GM18519 (cell line): ENCODE measurements at regions not wholly inside any gene's neighbourhood (a gene's known extent, or its start where the extent isn't known, plus 50 kb on each side); places are given as distances from the start of the nearest gene placed in this dataset.

Source experiments
- ATAC-seq: cut with Tn5 transposase; IDR thresholded peaks from one replicate; pipeline ENCODE4 v1.9.1; 2021; ENCODE audit warnings: mild to moderate bottlenecking, moderate library complexity; ENCODE audit not compliant: unreplicated experiment, low FRiP score

- ATAC-seq: no peak
Observed at GRCh38 chr20:11190741-11191140, 516.9 kb upstream of the JAG1 start.

DNA sequence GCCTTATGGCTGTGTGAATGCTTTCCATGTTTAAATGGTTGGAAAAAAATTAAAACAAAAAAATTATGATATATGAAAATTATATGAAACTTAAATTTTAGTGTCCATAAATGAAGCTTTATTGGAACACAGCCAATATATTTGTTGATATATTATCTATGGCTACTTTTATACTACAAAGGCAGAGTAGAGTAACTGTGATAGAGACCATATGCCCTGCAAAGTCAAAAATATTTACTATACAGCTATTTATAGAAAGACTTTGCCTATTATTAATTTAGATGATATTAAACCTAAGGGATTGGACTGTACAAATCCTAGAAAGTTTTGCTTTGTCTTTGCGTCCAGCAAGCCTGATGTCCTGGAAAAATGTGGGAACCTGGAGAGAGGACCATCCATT, 518.3 kb upstream of the JAG1 start:
- no peak for ATAC-seq

DNA sequence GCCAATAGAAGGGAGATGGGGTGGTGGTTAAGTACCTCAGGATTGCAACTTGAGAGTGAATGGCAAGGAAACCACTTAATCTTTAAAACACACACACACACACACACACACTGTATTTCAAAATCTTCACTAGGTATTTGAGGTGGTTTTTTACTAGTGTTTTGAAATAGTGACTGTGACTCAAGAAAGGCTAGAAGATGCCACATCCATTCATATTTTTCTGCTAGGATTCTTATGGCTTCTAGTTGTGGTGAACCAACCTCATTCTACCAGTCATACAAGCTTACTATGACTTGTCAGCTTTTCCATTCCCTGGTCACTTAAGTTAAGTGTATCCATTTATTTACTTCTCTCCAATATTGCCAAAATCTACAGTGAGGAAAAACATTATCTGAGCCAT, 519.4 kb upstream of the JAG1 start:
- ATAC-seq: no peak

DNA sequence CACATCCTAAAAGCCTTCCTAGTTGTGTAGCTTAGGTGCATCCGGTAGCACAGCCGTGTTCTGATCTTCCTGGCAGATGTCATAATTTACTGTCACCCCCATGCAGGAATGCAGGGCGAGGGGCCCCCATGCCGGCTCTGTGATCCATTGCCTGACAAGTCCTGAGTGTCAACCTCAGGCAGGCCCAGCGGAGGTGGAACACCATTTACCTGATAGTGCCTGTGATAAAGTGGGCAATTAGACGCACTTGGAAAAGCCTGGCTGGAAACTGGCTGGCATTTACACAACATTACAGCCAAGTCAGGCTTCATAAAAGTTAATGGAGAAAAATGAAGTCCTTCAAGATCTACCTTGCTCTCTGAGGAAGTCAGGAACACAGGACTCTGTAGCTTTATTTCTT, 521.4 kb upstream of the JAG1 start:
- ATAC-seq: no peak

DNA sequence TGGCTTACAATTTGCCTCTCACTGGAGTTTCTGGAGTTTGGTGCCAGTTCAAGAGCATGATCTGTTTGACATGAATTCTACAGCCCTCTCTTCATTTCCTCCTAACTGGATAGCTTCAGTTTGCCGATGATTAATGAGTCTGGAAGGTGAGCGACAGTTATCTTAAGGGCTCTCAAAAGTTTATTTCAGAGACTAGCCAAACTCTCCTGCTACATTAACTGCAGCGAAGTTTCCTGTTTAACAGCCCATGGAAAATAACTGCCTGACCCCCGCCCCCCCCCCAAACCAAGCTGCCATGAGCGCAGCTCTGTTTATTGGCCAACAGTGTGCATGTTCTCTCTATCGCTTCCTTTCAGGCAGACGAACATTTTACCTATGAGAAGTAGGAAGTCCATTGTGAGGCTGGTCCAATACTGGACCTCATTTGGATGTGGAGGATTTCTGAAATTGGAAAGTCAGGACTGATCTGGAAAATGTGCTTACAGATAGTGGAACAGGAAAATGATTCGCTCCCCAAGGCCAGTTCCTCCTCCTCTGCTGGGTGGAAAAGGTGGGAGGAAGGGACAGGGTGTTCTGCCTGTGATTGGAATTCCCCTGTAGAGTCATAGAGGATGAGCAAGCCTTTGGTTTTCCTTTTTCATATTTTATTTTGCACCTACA, 522.2 kb upstream of the JAG1 start:
- no peak for ATAC-seq

DNA sequence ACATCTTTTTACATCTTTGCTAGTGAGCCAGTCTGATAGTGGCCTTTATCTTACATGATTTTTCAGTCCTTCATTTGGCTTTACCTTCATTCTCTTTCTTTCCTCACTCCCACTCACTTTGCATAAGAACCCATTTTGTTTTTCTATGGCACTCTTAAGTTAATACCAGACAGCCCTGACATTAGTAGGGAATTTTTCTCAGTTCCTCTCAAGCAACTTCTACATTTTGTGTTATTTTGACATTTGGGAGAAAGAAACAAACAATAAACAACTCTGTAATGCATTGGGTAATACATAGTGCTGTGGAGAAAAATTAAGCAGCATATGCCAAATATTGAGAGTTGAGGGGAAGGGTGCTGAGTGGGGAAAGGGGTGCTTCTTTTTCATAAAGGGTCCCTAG, 524.1 kb upstream of the JAG1 start:
- no peak for ATAC-seq

GRCh38 chr20:11200423-11200822, 526.6 kb upstream of the JAG1 start:
- no peak for ATAC-seq

DNA sequence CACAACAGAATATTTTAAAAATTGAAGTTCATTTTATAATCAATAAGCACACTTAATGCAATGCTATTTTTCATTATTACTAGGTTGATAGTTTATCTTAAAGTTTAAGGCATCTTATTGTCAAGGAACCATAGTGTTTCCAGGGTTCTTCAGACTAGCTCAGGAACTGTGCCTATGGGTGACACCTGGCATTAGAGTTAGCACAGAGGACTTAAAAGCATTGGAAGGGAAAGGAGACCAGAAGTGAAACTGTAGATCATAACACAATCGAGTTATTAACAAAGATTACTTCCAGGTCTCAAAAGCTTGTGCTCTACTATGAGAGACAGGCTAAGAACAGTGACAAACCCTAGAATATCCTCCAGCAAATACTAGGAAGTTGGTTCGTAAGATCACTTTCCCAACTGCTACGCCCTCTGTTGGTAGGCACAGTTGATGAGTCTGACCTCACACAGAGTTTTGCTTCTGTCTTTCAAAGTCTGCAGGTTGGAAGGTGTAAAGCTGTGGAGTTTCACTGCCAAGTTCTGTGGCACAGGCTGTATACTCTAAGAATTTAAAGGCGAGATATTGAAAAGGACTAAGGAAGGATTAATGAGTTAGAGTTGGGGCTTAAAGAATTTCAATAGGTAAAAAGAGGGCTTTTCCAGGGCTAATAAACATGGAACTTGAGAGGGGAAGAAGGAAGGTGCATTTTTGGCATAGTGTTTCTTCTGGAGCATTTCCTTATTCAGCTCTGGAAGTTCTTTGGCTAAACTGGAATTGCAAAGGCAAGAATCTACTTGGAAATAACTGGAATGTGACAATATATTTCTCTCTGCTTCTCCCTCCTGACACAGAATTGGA, 531.3 kb upstream of the JAG1 start:
- ATAC-seq: peak; percentile 75

GRCh38 chr20:11205769-11206362, 532.1 kb upstream of the JAG1 start:
- ATAC-seq: no peak

DNA sequence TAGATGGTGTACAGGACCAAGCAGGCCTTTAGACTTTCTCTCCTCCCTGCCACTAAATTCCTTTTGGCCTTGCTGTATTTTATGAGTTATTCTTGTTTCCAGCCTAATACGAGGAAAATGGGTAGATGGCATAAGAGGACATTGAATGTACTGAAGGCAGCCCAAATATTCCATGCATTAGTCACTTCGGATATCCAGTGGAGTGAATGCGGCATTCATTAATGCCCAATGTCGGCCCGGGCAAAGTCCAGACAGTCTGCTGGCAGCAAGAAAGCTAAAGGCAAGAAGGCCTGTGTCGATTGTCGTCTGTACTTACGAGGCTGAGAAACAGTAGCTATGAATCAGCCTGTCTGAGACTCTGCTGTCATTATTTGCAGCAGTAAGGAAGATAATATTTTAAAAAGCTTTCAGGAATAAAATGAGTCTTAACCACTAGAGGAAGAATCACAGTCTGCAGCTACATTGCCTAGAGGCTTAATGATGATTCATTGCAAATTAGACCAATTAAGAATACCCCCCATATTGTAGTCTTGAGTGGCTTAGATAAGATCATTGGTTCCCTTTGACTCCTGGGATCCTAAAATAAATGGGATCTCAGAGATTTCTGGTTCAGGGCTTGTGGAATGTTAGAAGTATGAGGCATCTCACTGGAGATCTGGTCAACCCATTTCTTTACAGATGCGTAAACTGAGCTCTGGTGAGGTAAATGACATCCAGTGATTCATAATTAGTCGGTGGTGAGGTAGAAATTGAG, 534.1 kb upstream of the JAG1 start:
- no peak for ATAC-seq

- ATAC-seq: no peak
Observed at GRCh38 chr20:11210611-11211010, 536.8 kb upstream of the JAG1 start.

- no peak for ATAC-seq
Observed at GRCh38 chr20:11212272-11212671, 538.5 kb upstream of the JAG1 start.

GRCh38 chr20:11212902-11213301, 539.1 kb upstream of the JAG1 start:
- no peak for ATAC-seq

GRCh38 chr20:11214256-11214840, 540.5 kb upstream of the JAG1 start:
- ATAC-seq: no peak

DNA sequence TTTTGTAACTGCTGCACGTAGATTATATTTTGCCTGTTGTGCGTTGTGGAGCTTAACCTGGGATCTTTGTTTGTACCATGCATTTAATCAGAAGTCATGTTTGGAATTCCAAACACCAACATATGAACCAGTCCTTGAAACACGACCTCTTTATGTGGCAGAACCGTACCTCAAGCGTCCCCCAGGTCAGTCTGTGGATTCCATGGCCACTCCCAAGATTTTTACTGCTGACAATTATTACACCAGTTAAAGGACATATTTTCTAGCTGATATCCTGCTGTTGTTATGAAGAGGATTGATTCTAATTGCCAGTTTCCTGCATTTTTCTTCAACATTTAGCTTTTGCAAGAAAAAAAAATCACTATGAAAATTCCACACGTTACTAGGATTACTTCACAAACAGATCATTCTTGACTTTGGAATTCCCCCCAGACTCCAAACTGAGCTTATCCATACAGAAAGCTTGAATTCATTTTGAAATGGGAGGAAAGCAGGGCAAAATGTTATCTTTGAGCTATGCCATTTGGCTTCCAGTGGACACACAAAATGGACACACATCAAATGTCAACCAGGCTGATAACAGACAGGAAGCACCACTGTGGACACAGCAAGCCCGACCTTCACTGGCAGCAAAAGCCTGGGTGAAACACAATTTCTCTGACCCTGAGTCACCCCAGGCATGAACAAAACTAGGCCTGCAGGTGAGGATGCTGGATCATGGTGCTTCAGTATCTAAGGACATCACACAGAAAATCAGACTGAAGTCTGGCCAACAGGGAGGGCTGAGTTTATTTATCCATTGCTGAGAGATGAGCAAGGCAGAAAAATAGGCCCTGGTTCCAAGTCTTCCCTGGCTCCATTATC, 542.9 kb upstream of the JAG1 start:
- ATAC-seq: no peak

DNA sequence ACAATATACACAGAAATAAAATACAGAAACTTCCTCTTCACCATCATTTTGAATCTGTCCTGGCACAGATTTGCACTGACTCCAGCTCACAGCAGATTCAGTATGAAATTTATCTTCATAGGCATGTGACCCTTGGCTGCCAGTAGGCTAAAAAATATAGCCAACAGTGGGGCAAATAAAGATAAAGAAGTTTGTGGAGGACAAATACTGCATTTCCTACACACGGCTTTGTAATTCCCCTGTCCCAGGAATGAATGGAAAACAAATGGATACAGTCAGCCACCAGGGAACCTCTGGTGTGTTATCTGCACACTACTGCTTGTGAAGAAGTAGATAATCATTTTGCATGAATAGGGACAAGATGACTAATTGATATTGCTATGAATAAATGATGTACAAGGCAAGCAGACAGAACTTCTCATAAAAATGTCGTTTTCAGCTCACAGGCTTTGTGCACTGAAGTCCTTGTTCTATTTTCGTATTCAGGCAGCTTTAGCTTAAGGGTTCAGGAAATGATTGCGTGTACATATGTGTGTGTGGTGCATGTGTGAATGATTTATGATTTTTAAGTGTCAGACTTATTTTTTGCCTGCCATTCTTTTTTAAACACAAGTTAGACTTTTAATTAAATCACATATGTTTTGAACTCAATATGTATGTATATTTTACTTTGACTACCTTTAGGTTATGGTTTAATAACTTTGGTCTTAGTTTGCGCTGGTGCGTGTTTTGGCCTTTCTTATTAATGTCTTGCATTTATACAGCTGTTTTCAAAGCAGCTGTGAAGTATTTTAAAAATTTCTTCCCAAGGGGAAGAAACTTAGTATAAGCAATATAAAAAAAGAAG, 543.8 kb upstream of the JAG1 start:
- ATAC-seq: no peak

DNA sequence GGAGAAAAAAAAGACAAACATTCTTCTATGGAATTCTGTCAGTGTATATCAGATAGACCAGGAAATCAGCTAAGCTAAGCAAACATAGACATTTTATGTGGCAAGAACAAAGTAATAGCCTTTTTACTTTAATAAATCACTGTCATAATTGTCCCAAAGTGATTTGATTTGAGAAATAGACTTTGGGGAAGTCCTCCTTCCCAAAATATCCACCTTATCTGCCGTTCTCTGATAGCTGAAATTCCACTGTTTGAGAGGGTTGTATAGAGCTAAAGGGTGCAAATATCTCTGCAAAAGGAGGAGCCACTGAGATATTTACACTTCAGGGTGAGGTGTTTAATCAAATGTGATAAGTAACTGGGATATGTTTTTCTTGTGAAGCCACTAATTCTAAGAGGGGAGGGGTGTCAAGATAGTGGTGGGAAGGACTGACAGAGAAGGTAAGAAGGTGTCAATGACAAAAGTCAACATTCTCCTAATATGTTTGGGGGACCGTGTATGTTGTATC, 544.4 kb upstream of the JAG1 start:
- ATAC-seq: no peak

- ATAC-seq: no peak
Observed at GRCh38 chr20:11219192-11219591, 545.4 kb upstream of the JAG1 start.

DNA sequence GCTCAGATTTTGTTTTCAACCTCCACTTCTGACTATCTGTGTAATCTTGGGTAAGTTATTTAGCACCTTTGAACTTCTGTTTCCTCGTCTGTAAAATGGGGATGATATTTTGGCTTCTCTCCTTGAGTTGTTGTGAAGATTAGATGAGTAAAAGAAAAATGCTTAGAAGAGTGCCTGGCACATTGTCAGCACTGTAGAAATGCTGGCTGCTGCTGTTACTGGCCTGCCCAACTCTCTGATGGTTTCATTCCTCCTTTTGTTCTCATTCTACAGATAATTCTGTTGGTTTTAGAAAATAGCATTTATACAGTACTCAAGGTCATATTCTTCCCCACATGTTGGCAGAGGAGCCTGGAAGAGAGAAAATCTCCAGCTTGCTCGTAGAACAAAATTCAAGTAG, 547.2 kb upstream of the JAG1 start:
- ATAC-seq: no peak
